Urinary bladder (tissue), 3 donors: ENCODE measurements at regions not wholly inside any gene's neighbourhood (a gene's known extent, or its start where the extent isn't known, plus 50 kb on each side); places are given as distances from the start of the nearest gene placed in this dataset.
A peak's percentile ranks its signal among the peaks of the same experiment; 100 is the strongest.

ENCODE experiments used
- DNase-seq: peaks from one replicate; pipeline ENCODE4 v3.0.0-alpha.2; 2015; ENCODE audit errors: extremely low spot score
- H3K27ac ChIP-seq: one replicate; pipeline ENCODE4 v1.5.1; 2013; ENCODE audit warnings: low read depth, mild to moderate bottlenecking, moderate library complexity
- H3K36me3 ChIP-seq: one replicate; pipeline ENCODE4 v1.6.1; 2013; ENCODE audit warnings: mild to moderate bottlenecking, moderate library complexity; ENCODE audit not compliant: insufficient read depth
- H3K4me1 ChIP-seq: one replicate; pipeline ENCODE4 v1.6.1; 2013; ENCODE audit warnings: mild to moderate bottlenecking, moderate library complexity; ENCODE audit not compliant: insufficient read depth
- H3K4me3 ChIP-seq: one replicate; pipeline ENCODE4 v1.5.1; 2013; ENCODE audit warnings: low read depth, low read length
- WGBS: extraction: QIAGEN DNeasy Blood & Tissue Kit; methylation state at CpG from one replicate; pipeline ENCODE4 v1.1.7; 2013; 5-methylcytosine and 5-hydroxymethylcytosine counted together
- donor health status: healthy with polysubstance abuse.
- donor health status: healthy.

GRCh38 chr22:47294576-47294975 is 532.1 kb downstream of the TBC1D22A start:
- no peaks in the 10 kb centered on the region for H3K4me1 ChIP-seq
- H3K36me3 ChIP-seq: no peaks in the 10 kb centered on the region
- no peak for DNase-seq
- WGBS: 83% methylated on average over 5 of the region's 5 CpGs
- no peak overlapping the region for H3K27ac ChIP-seq
- no peak overlapping the region for H3K4me3 ChIP-seq

- Histone ChIP-seq H3K27ac (no peak overlapping the region), H3K4me1 (no peaks in the 10 kb centered on the region), H3K36me3 (no peaks in the 10 kb centered on the region), H3K4me3 (no peak overlapping the region)
- DNase-seq: no peak
- WGBS: 83% methylated on average over 6 of the region's 6 CpGs
Measured at GRCh38 chr22:47294222-47294532, 531.7 kb downstream of the TBC1D22A start.

- Histone ChIP-seq H3K36me3 (no peaks in the 10 kb centered on the region), H3K4me1 (no peaks in the 10 kb centered on the region), H3K4me3 (no peak overlapping the region), H3K27ac (no peak overlapping the region)
- WGBS: 83% methylated on average over 18 of the region's 18 CpGs
- DNase-seq: no peak
Measured at GRCh38 chr22:47293368-47294221, 531.1 kb downstream of the TBC1D22A start.

GRCh38 chr22:47292546-47293320 is 530.3 kb downstream of the TBC1D22A start:
- DNase-seq: no peak
- Histone ChIP-seq H3K36me3 (no peaks in the 10 kb centered on the region), H3K4me3 (no peak overlapping the region), H3K27ac (peak overlapping the region; percentile 57), H3K4me1 (no peaks in the 10 kb centered on the region)
- 63% methylated on average over 18 of the region's 18 CpGs for WGBS

- no peaks in the 10 kb centered on the region for H3K4me1 ChIP-seq
- DNase-seq: no peak
- no peaks in the 10 kb centered on the region for H3K36me3 ChIP-seq
- 82% methylated on average over 18 of the region's 18 CpGs for WGBS
- no peak overlapping the region for H3K4me3 ChIP-seq
- no peak overlapping the region for H3K27ac ChIP-seq
Measured at GRCh38 chr22:47291565-47292495, 529.4 kb downstream of the TBC1D22A start.

GRCh38 chr22:47290706-47291430 is 528.4 kb downstream of the TBC1D22A start:
- Histone ChIP-seq H3K4me1 (no peaks in the 10 kb centered on the region), H3K36me3 (no peaks in the 10 kb centered on the region), H3K27ac (no peak overlapping the region), H3K4me3 (no peak overlapping the region)
- WGBS: 78% methylated on average over 20 of the region's 20 CpGs
- no peak for DNase-seq

GRCh38 chr22:47289336-47289985 is 527.0 kb downstream of the TBC1D22A start:
- 75% methylated on average over 12 of the region's 12 CpGs for WGBS

GRCh38 chr22:47288680-47289079 is 526.2 kb downstream of the TBC1D22A start:
- Histone ChIP-seq H3K36me3 (no peaks in the 10 kb centered on the region), H3K4me1 (no peaks in the 10 kb centered on the region), H3K4me3 (no peak overlapping the region), H3K27ac (no peak overlapping the region)
- no peak for DNase-seq
- 82% methylated on average over 8 of the region's 8 CpGs for WGBS

More at GRCh38 chr22:47289336-47289985, 527.0 kb downstream of the TBC1D22A start:
- Histone ChIP-seq H3K36me3 (no peaks in the 10 kb centered on the region), H3K27ac (no peak overlapping the region), H3K4me3 (no peak overlapping the region), H3K4me1 (no peaks in the 10 kb centered on the region)
- DNase-seq: no peak

GRCh38 chr22:47287516-47287915 is 525.1 kb downstream of the TBC1D22A start:
- 84% methylated on average over 5 of the region's 5 CpGs for WGBS
- Histone ChIP-seq H3K4me1 (no peaks in the 10 kb centered on the region), H3K36me3 (no peaks in the 10 kb centered on the region), H3K4me3 (no peak overlapping the region), H3K27ac (no peak overlapping the region)
- no peak for DNase-seq

GRCh38 chr22:47286590-47286989 is 524.1 kb downstream of the TBC1D22A start:
- no peak for DNase-seq
- Histone ChIP-seq H3K4me3 (no peak overlapping the region), H3K27ac (no peak overlapping the region), H3K36me3 (no peaks in the 10 kb centered on the region), H3K4me1 (no peaks in the 10 kb centered on the region)
- WGBS: 77% methylated on average over 7 of the region's 7 CpGs

GRCh38 chr22:47285981-47286380 is 523.5 kb downstream of the TBC1D22A start:
- 87% methylated on average over 10 of the region's 10 CpGs for WGBS
- H3K27ac ChIP-seq: no peak overlapping the region
- no peak for DNase-seq
- H3K4me1 ChIP-seq: no peaks in the 10 kb centered on the region
- H3K4me3 ChIP-seq: no peak overlapping the region
- no peaks in the 10 kb centered on the region for H3K36me3 ChIP-seq

- Histone ChIP-seq H3K4me3 (no peak overlapping the region), H3K27ac (no peak overlapping the region), H3K4me1 (no peaks in the 10 kb centered on the region), H3K36me3 (no peaks in the 10 kb centered on the region)
- no peak for DNase-seq
- WGBS: 68% methylated on average over 8 of the region's 8 CpGs
Measured at GRCh38 chr22:47284822-47285221, 522.4 kb downstream of the TBC1D22A start.
